HFFc6 (cell line): ENCODE measurements at regions not wholly inside any gene's neighbourhood (a gene's known extent, or its start where the extent isn't known, plus 50 kb on each side); places are given as distances from the start of the nearest gene placed in this dataset.

Source experiments
- DNase-seq: peaks from one replicate; pipeline ENCODE4 v3.0.0-alpha.2; 2018
- H3K27ac Mint-ChIP-seq: 2 replicates; pipeline ENCODE4 v1.8.0; 2020; ENCODE audit warnings: mild to moderate bottlenecking, mixed read lengths
- H3K27me3 Mint-ChIP-seq: 2 replicates; pipeline ENCODE4 v1.8.0; 2021; ENCODE audit warnings: mild to moderate bottlenecking, moderate library complexity, mixed read lengths; ENCODE audit not compliant: insufficient read depth
- H3K36me3 Mint-ChIP-seq: 2 replicates; pipeline ENCODE4 v1.8.0; 2021; ENCODE audit warnings: low read depth, mixed read lengths
- H3K4me1 Mint-ChIP-seq: 2 replicates; pipeline ENCODE4 v1.8.0; 2020; ENCODE audit warnings: low read depth, mixed read lengths
- H3K4me3 Mint-ChIP-seq: 2 replicates; pipeline ENCODE4 v1.8.0; 2020; ENCODE audit warnings: mild to moderate bottlenecking, moderate library complexity, mixed read lengths
- H3K9me3 Mint-ChIP-seq: 2 replicates; pipeline ENCODE4 v1.8.0; 2020; ENCODE audit warnings: mild to moderate bottlenecking, mixed read lengths
- TF ChIP-seq, protein P1 (sequence below): fragments of 200-600 bp; sonication (generic); IDR thresholded peaks from 2 replicates; pipeline ENCODE4 v1.5.0; 2021; ENCODE audit warnings: antibody characterized with exemption, mild to moderate bottlenecking

DNA sequence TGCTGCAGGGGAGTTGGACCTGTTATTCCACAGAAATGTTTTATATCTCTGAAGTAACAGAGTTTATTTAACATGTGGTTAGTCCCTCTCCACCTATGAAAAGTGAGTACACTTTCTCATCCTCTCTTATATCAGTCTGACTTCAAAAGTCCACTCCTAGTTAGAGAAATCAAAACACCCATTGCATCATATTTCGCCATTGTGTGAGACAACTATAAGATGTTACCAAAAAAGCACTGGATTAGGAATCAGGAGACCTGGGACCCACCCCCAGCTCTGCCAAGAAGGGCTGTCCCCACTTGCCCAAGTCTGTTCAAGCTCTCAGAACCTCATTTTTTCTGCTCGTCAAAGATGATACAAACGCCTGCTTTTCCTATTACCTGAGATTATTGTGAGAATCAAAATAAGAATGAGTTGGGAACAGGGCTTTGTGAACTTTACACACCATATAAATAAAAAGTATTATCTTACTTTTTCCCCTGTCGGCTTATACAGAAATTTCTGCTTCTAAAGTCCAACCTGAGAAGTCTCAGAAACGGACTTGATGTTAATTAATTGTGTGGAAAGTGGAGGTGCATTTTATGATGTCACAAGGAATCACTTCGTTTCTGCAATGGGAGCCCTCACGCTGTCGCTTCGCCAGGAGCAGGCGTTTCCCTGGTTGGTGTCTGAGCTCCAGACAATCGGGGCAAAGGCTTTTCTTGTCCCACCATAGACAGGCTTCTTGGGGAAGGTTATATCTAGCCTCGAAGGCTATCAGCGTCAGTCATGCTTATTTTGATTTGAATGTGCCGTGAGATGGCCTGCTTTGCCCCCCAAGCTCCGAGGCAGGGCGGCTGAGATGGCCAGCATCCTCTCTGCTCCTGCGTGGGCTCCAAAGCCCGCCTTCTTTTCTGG is 89.6 kb upstream of the ZNF516 start:
- Mint-ChIP-seq H3K27me3 (peaks cover 15% of the 10 kb centered on the region), H3K4me3 (no peak overlapping the region), H3K27ac (no peak overlapping the region), H3K9me3 (no peaks in the 10 kb centered on the region), H3K4me1 (peaks cover 18% of the 10 kb centered on the region; the same call in 1 of the 2 replicates), H3K36me3 (no peaks in the 10 kb centered on the region)
- no peak for DNase-seq
- TF ChIP-seq, protein P1, sequence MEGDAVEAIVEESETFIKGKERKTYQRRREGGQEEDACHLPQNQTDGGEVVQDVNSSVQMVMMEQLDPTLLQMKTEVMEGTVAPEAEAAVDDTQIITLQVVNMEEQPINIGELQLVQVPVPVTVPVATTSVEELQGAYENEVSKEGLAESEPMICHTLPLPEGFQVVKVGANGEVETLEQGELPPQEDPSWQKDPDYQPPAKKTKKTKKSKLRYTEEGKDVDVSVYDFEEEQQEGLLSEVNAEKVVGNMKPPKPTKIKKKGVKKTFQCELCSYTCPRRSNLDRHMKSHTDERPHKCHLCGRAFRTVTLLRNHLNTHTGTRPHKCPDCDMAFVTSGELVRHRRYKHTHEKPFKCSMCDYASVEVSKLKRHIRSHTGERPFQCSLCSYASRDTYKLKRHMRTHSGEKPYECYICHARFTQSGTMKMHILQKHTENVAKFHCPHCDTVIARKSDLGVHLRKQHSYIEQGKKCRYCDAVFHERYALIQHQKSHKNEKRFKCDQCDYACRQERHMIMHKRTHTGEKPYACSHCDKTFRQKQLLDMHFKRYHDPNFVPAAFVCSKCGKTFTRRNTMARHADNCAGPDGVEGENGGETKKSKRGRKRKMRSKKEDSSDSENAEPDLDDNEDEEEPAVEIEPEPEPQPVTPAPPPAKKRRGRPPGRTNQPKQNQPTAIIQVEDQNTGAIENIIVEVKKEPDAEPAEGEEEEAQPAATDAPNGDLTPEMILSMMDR, result no peak

DNA sequence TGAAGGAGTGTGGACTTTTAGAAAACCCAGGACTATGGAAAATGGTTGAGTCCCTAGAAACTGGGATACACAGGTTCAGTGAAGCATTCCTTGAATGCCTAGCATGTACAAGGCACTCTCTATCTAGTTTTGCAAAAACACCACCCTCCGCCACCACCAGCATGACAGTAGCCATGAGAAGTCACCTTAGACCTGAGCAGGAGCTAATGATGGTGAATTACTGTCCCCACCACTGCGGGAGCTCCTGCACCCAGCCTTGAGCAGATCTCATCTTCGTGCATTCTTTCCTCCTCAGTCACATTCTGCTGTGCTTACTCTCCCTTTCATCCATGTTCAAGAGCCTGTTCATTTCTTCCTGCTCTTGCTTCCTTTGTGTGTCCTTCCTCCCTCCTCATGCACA is 86.2 kb upstream of the ZNF516 start:
- Mint-ChIP-seq H3K4me3 (no peak overlapping the region), H3K9me3 (no peaks in the 10 kb centered on the region), H3K36me3 (no peaks in the 10 kb centered on the region), H3K4me1 (peaks cover 7% of the 10 kb centered on the region; the same call in 1 of the 2 replicates), H3K27me3 (peaks cover 15% of the 10 kb centered on the region), H3K27ac (no peak overlapping the region)
- TF ChIP-seq, protein P1, result no peak
- DNase-seq, result no peak

DNA sequence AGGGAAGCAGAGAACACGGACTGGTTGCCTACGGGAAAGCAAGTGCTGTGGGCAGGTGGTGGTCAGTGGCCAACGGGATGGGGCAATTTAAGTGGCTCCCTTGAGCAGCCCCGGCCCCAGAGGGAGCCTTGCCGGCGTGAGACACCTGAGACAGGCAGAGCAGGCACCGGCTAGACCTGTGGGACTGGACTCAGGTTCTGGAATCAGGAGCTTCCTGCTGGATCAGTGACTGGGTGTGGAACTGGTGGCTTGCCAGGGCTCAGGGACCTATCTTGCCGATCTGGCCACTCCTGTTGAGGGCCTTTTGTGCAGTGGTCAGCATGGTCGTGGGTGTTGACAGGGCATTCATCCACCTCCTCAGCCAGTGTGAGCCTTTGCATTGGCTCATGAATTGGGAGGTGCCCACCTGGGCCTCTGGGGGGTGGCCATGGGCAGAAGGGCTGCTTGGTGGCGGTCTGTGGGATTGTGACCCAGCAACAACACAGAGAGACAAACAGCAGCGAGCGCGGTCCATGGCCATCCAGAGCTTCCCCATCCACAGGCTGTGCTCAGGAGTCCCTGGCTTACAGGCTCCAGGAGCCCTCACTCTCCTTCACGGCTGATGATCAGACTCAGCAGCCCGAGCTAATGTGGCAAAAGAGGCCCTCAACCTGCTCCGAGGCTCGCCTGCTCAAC is 85.4 kb upstream of the ZNF516 start:
- no peak for DNase-seq
- H3K9me3 Mint-ChIP-seq, result no peaks in the 10 kb centered on the region
- no peak overlapping the region for H3K4me3 Mint-ChIP-seq
- H3K36me3 Mint-ChIP-seq, result no peaks in the 10 kb centered on the region
- TF ChIP-seq, protein P1, result no peak
- H3K27me3 Mint-ChIP-seq, result peaks cover 13% of the 10 kb centered on the region
- H3K27ac Mint-ChIP-seq, result no peak overlapping the region
- H3K4me1 Mint-ChIP-seq, result peaks cover 11% of the 10 kb centered on the region; the same call in 1 of the 2 replicates

DNA sequence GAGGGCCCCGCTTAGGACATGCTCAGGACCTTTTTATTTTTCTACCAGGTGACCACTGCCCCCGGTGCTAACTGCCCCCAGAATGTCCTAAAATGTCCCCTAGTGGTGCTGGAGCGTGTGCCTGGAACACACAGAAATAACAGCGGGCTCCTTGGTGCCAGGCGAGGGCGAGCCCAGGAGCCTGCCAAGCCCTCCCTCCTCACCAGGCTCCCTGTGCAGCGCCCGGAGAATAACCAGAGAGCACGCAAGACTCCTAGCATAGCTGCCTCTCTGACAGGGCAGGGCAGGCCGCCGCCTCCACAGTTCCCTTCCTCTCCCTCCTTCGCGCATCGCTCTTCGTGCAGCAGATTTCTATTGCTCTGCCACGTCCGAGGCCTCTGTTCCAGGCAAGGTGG is 84.3 kb upstream of the ZNF516 start:
- H3K4me1 Mint-ChIP-seq, result peaks cover 11% of the 10 kb centered on the region; the same call in 1 of the 2 replicates
- peaks cover 13% of the 10 kb centered on the region for H3K27me3 Mint-ChIP-seq
- no peaks in the 10 kb centered on the region for H3K9me3 Mint-ChIP-seq
- no peak for DNase-seq
- TF ChIP-seq, protein P1, result no peak
- no peaks in the 10 kb centered on the region for H3K36me3 Mint-ChIP-seq
- H3K27ac Mint-ChIP-seq, result no peak overlapping the region
- H3K4me3 Mint-ChIP-seq, result no peak overlapping the region

DNA sequence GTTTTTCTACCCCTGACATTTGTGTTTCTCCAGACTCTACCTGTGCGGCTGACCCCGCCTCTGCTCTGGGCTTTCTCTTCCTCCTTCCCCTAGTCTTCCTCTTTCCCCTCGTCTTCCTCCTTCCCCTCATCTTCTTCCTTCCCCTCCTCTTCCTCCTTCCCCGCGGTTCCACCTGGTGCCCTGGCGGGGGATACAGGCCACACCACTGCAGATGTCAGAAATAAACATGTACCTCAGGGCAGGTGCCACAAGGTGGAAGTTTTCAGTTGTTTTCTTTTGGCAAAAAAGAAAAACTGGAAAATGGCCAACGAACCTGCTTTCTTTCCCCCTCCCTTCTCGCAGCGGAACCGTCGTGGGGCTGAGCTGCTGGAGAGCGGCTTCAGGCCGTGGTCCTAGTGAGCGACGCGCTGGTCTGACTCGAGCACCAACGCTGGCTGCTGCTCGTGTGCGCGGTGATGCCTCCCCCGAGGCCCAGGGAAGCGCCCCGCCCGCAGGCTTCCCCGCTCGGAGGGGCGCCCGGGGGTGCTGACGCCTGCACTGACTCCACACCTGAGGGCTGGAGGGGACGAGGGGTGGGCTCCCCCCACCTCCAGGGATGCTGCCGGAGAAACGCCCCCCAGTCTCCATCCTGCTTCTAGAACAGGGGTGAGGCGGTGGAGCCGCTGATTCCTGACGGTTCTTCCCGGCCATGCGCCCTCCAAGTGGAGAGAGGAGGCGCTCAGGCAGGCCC is 83.7 kb upstream of the ZNF516 start:
- Mint-ChIP-seq H3K27ac (no peak overlapping the region), H3K27me3 (peaks cover 13% of the 10 kb centered on the region), H3K36me3 (no peaks in the 10 kb centered on the region), H3K4me1 (peaks cover 14% of the 10 kb centered on the region), H3K4me3 (no peak overlapping the region), H3K9me3 (no peaks in the 10 kb centered on the region)
- DNase-seq, result no peak
- TF ChIP-seq, protein P1, result no peak
